Endothelial cell of umbilical vein (primary cell): ENCODE measurements at regions not wholly inside any gene's neighbourhood (a gene's known extent, or its start where the extent isn't known, plus 50 kb on each side); places are given as distances from the start of the nearest gene placed in this dataset.

Experiments used
- BruUV-seq: library from RNA; stranded (reverse); fragments of 400-500 nt; replicated peaks from 2 replicates; lab custom pipeline; 2021; lab: Mats Ljungman, UMichigan
- CTCF ChIA-PET: fragments of 300-600, 350-600 bp; sonication (Branson Sonifier 250); formaldehyde crosslinking; loops from one replicate; lab custom pipeline; 2021; ENCODE audit warnings: antibody characterized with exemption, inconsistent platforms; lab: Charles Lee
- POLR2A ChIA-PET: fragments of 300-600, 350-600 bp; sonication (Branson Sonifier 250); formaldehyde crosslinking; loops from one replicate; lab custom pipeline; 2021; ENCODE audit warnings: antibody characterized with exemption, inconsistent platforms; lab: Charles Lee
- DNase-seq: peaks from one replicate; pipeline ENCODE4 v3.0.0-alpha.2; 2011; ENCODE audit warnings: low read depth, low spot score
- FAIRE-seq: peaks from 2 replicates; lab custom pipeline; 2011; peaks lifted over from hg19 to GRCh38; lab: Jason Lieb, UNC
- H2AFZ ChIP-seq: 2 replicates; pipeline ENCODE4 v1.6.0; 2012; ENCODE audit warnings: low read depth, low read length, control low read depth, inconsistent platforms
- H3K27ac ChIP-seq: 2 replicates; pipeline ENCODE4 v1.5.1; 2011; ENCODE audit warnings: low read depth, mild to moderate bottlenecking, control low read depth, low read length, moderate library complexity; ENCODE audit not compliant: insufficient read depth
- H3K27me3 ChIP-seq, 2 experiments: 2 replicates each; pipeline versions ENCODE4 v1.6.0 to v1.6.1; 2011; ENCODE audit warnings: low read length in 2 of 2, mixed read lengths in 1 of 2; ENCODE audit not compliant: control insufficient read depth in 2 of 2, insufficient read depth in 2 of 2
- H3K36me3 ChIP-seq, 2 experiments: 2 replicates in 1 of 2; 3 replicates in 1 of 2; pipeline ENCODE4 v1.5.1; 2011; ENCODE audit warnings: low read length in 2 of 2, mild to moderate bottlenecking in 1 of 2, moderate library complexity in 1 of 2; ENCODE audit not compliant: control insufficient read depth in 2 of 2, insufficient read depth in 2 of 2; ENCODE audit errors: extremely low read depth in 1 of 2
- H3K4me1 ChIP-seq: 3 replicates; pipeline ENCODE4 v1.5.1; 2011; ENCODE audit warnings: mild to moderate bottlenecking, low read length; ENCODE audit not compliant: control insufficient read depth, insufficient read depth; ENCODE audit errors: extremely low read depth
- H3K4me2 ChIP-seq: 2 replicates; pipeline ENCODE4 v1.6.1; 2011; ENCODE audit warnings: low read length, control low read depth, mixed read lengths; ENCODE audit not compliant: insufficient read depth
- H3K4me3 ChIP-seq, 3 experiments: fragments of 200-600 bp in 1 of 3; sonication (generic), shearing (Covaris generic) in 1 of 3; replicated peaks in 1 of 3; 2 replicates each; pipeline ENCODE4 v1.5.1; 2011 to 2016; ENCODE audit warnings: control low read depth in 3 of 3, low read length in 3 of 3, mild to moderate bottlenecking in 2 of 3, inconsistent platforms in 1 of 3, low read depth in 1 of 3, moderate library complexity in 1 of 3; ENCODE audit not compliant: insufficient read depth in 1 of 3
- H3K79me2 ChIP-seq: 2 replicates; pipeline ENCODE4 v1.6.0; 2012; ENCODE audit warnings: low read length, inconsistent platforms; ENCODE audit not compliant: control insufficient read depth, insufficient read depth
- H3K9ac ChIP-seq: replicated peaks from 2 replicates; pipeline ENCODE3; 2011; ENCODE audit warnings: low read length, control low read depth; ENCODE audit not compliant: insufficient read depth; ENCODE audit errors: extremely low read depth
- H3K9me1 ChIP-seq: replicated peaks from 3 replicates; pipeline ENCODE4 v1.6.0; 2011; ENCODE audit warnings: mild to moderate bottlenecking, low read length; ENCODE audit not compliant: control insufficient read depth, insufficient read depth; ENCODE audit errors: extremely low read depth
- H3K9me3 ChIP-seq: replicated peaks from 2 replicates; pipeline ENCODE4 v1.5.1; 2012; ENCODE audit warnings: low read length, inconsistent platforms; ENCODE audit not compliant: control insufficient read depth, insufficient read depth
- H4K20me1 ChIP-seq: replicated peaks from 2 replicates; pipeline ENCODE3; 2011; ENCODE audit warnings: mild to moderate bottlenecking, low read length; ENCODE audit not compliant: control insufficient read depth, insufficient read depth; ENCODE audit errors: extremely low read depth
- CTCF ChIP-seq, 2 donors: IDR thresholded peaks; 1 replicate in 1 of 2; 2 replicates in 1 of 2; pipeline ENCODE4 v1.5.1; 2011; ENCODE audit warnings: low read length in 2 of 2, mild to moderate bottlenecking in 2 of 2, moderate library complexity in 2 of 2, control low read depth in 1 of 2, inconsistent platforms in 1 of 2, low read depth in 1 of 2; ENCODE audit not compliant: insufficient read depth in 1 of 2; ENCODE audit errors: extremely low read depth in 1 of 2
- EZH2 ChIP-seq: IDR thresholded peaks from 2 replicates; pipeline ENCODE4 v1.6.1; 2012; ENCODE audit warnings: borderline replicate concordance, low read depth, mild to moderate bottlenecking, moderate library complexity, low read length, inconsistent platforms; ENCODE audit not compliant: severe bottlenecking
- FOS ChIP-seq: IDR thresholded peaks from 2 replicates; pipeline ENCODE4 v1.6.1; 2011; ENCODE audit warnings: mild to moderate bottlenecking, low read length, moderate library complexity, borderline replicate concordance; ENCODE audit not compliant: insufficient read depth
- GATA2 ChIP-seq: IDR thresholded peaks from 2 replicates; pipeline ENCODE4 v1.7.0; 2011; ENCODE audit warnings: low read depth, mild to moderate bottlenecking, moderate library complexity, mixed read lengths, low read length; ENCODE audit not compliant: insufficient read length, insufficient read depth
- JUN ChIP-seq: IDR thresholded peaks from 2 replicates; pipeline ENCODE4 v1.6.1; 2011; ENCODE audit warnings: borderline replicate concordance, low read depth; ENCODE audit not compliant: insufficient read length, insufficient read depth
- MAX ChIP-seq: IDR thresholded peaks from 2 replicates; pipeline ENCODE4 v1.6.1; 2011; ENCODE audit not compliant: insufficient read depth, insufficient read length
- MYC ChIP-seq: IDR thresholded peaks from one replicate; pipeline ENCODE4 v1.6.1; 2011; ENCODE audit warnings: mild to moderate bottlenecking, low read depth, low read length
- dilution Hi-C: fragments of 300-500 bp; cut with MboI; formaldehyde crosslinking; loops from one replicate; pipeline ENCODE4 v1.15.0; 2019; ENCODE audit warnings: low sequenced_read_pairs; ENCODE audit not compliant: extremely low pct_ligation_motif_present
- intact Hi-C: fragments of 100-400 bp; cut with micrococcal nuclease; formaldehyde crosslinking; loops from one replicate; pipeline ENCODE4 v1.10.0; 2022

- H3K4me3 ChIP-seq: no peak overlapping the region
- ChIA-PET POLR2A (no interaction called here), CTCF (interaction anchor here (0.8 to 1.0 kb wide), 2 partner anchors 14 to 129 kb away, joined by 3 read pairs; no protein-coding TSS in a partner anchor)
- no peak overlapping the region for H3K27ac ChIP-seq
- no TSS peak for BruUV-seq
- no peak for TF ChIP-seq MAX
- no peak for TF ChIP-seq FOS
- TF ChIP-seq JUN: no peak
- TF ChIP-seq GATA2: no peak
- no peak for TF ChIP-seq CTCF (IDR thresholded peaks at IDR 0.05; ENCODE audit: extremely low read depth in 1 of 2, insufficient read depth in 1 of 2, low read depth in 1 of 2, low read length in 2 of 2)
- no peak for TF ChIP-seq EZH2
- TF ChIP-seq MYC: no peak
- peaks cover 3% of the 10 kb centered on the region for H3K4me1 ChIP-seq
- H2AFZ ChIP-seq: no peak overlapping the region
- no peak overlapping the region for H3K4me2 ChIP-seq
- no peaks in the 10 kb centered on the region for H3K9me1 ChIP-seq
- intact Hi-C loops: no loop called here
- dilution Hi-C loops: no loop called here
- FAIRE-seq (no peak), DNase-seq (no peak)
- no peaks in the 10 kb centered on the region for H3K27me3 ChIP-seq
- no peak overlapping the region for H3K9ac ChIP-seq
- no peaks in the 10 kb centered on the region for H3K36me3 ChIP-seq
- no peaks in the 10 kb centered on the region for H3K79me2 ChIP-seq
- no peaks in the 10 kb centered on the region for H4K20me1 ChIP-seq
- H3K9me3 ChIP-seq: no peaks in the 10 kb centered on the region
Observed at GRCh38 chr1:200354243-200354642, 55.6 kb downstream of the ZNF281 start.
